Sigmoid colon (tissue), 4 donors: ENCODE measurements at regions not wholly inside any gene's neighbourhood (a gene's known extent, or its start where the extent isn't known, plus 50 kb on each side); places are given as distances from the start of the nearest gene placed in this dataset.

Experiments used
- CTCF ChIP-seq, 4 experiments: fragments of 450-650 bp in 3 of 4; fragments of 200-600 bp in 1 of 4; IDR thresholded peaks; one replicate each; pipeline ENCODE4 v1.5.1; 2016 to 2019; ENCODE audit warnings: antibody characterized with exemption in 4 of 4, mild to moderate bottlenecking in 3 of 4, moderate library complexity in 2 of 4
- EP300 ChIP-seq, 4 donors: sonication (generic); formaldehyde crosslinking; IDR thresholded peaks; one replicate each; pipeline ENCODE4 v1.6.1; 2017; ENCODE audit warnings: antibody characterized with exemption in 4 of 4
- POLR2A ChIP-seq, 2 donors: fragments of 450-650 bp; IDR thresholded peaks; one replicate each; pipeline ENCODE4 v1.6.1; 2016; ENCODE audit warnings: antibody characterized with exemption in 2 of 2, mild to moderate bottlenecking in 2 of 2, moderate library complexity in 2 of 2

DNA sequence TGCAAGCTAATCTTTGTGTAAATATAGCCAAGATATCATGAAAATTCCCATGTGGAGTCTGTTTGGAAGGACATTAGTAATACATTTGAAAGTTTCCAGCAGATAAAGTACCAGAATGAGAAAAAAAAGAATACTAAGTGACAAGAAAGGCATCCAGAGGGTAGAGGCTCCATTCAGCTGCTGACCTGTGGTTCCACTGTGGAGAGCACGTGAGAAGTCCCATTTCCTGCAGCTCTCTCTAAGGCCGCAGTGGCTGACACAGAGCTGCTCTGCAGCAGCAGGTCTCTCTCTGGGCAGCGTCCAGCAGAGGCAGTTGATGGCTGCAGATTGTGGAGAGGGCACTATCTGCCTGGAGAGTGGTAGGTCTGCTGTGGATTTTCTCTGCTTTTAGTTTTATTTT, 100.1 kb upstream of the TMEM72 start:
- TF ChIP-seq CTCF (IDR thresholded peaks at IDR 0.05) = no peak
- no peak for TF ChIP-seq EP300 (IDR thresholded peaks at IDR 0.05)
- no peak for TF ChIP-seq POLR2A (IDR thresholded peaks at IDR 0.05)
